ENCODE measurements at regions not wholly inside any gene's neighbourhood (a gene's known extent, or its start where the extent isn't known, plus 50 kb on each side); places are given as distances from the start of the nearest gene placed in this dataset.

- no peak for DNase-seq
These were observed 230.3 kb upstream of the ESRRG start for GRCh38 chr1:216953495-216953894.

GRCh38 chr1:216952864-216953263 is 229.6 kb upstream of the ESRRG start:
- no peak for DNase-seq

GRCh38 chr1:216945538-216946080 is 222.4 kb upstream of the ESRRG start:
- no peak for DNase-seq

GRCh38 chr1:216944864-216945510 is 221.8 kb upstream of the ESRRG start:
- DNase-seq: no peak

- no peak for DNase-seq
These were observed 214.3 kb upstream of the ESRRG start for GRCh38 chr1:216937491-216937890.

GRCh38 chr1:216936779-216937178 is 213.6 kb upstream of the ESRRG start:
- no peak for DNase-seq

GRCh38 chr1:216935901-216936300 is 212.7 kb upstream of the ESRRG start:
- no peak for DNase-seq

GRCh38 chr1:216932424-216932823 is 209.2 kb upstream of the ESRRG start:
- no peak for DNase-seq

GRCh38 chr1:216929870-216930582 is 206.8 kb upstream of the ESRRG start:
- DNase-seq: no peak

- no peak for DNase-seq
These were observed 204.4 kb upstream of the ESRRG start for GRCh38 chr1:216927633-216928032.

GRCh38 chr1:216926720-216927510 is 203.7 kb upstream of the ESRRG start:
- DNase-seq: no peak

- DNase-seq: no peak
These were observed 202.9 kb upstream of the ESRRG start for GRCh38 chr1:216925962-216926625.

- DNase-seq: no peak
These were observed 201.5 kb upstream of the ESRRG start for GRCh38 chr1:216924732-216925131.

- no peak for DNase-seq
These were observed 200.4 kb upstream of the ESRRG start for GRCh38 chr1:216923601-216924000.

- DNase-seq: no peak
These were observed 199.2 kb upstream of the ESRRG start for GRCh38 chr1:216922406-216922805.

- no peak for DNase-seq
These were observed 198.6 kb upstream of the ESRRG start for GRCh38 chr1:216921866-216922265.

GRCh38 chr1:216919060-216919970 is 196.1 kb upstream of the ESRRG start:
- DNase-seq: no peak

GRCh38 chr1:216916890-216917438 is 193.7 kb upstream of the ESRRG start:
- DNase-seq: no peak

GRCh38 chr1:216914974-216915373 is 191.7 kb upstream of the ESRRG start:
- DNase-seq: no peak

- no peak for DNase-seq
These were observed 190.7 kb upstream of the ESRRG start for GRCh38 chr1:216913976-216914375.

- DNase-seq: no peak
These were observed 187.0 kb upstream of the ESRRG start for GRCh38 chr1:216910081-216910840.
